H1 (cell line): ENCODE measurements at regions not wholly inside any gene's neighbourhood (a gene's known extent, or its start where the extent isn't known, plus 50 kb on each side); places are given as distances from the start of the nearest gene placed in this dataset.

Experiments
- CTCF ChIA-PET: fragments of 300-600 bp; sonication (Branson Sonifier 250); formaldehyde crosslinking; loops from one replicate; lab custom pipeline; 2021; ENCODE audit not compliant: partially characterized antibody; lab: Charles Lee
- POLR2A ChIA-PET: fragments of 300-600 bp; sonication (Branson Sonifier 250); formaldehyde crosslinking; loops from one replicate; lab custom pipeline; 2021; ENCODE audit warnings: inconsistent platforms; ENCODE audit not compliant: partially characterized antibody; lab: Charles Lee
- DNase-seq, 2 experiments: peaks; one replicate each; pipeline versions ENCODE4 v3.0.0 to v3.0.0-alpha.2; 2010 to 2022; ENCODE audit warnings: low spot score in 2 of 2, low read depth in 1 of 2, mixed read lengths in 1 of 2
- FAIRE-seq: peaks from 2 replicates; lab custom pipeline; 2011; peaks lifted over from hg19 to GRCh38; lab: Jason Lieb, UNC
- H2AFZ ChIP-seq: 2 replicates; pipeline ENCODE4 v1.8.1; 2012; ENCODE audit warnings: low read length, inconsistent platforms
- H2AK5ac ChIP-seq: 2 replicates; pipeline ENCODE4 v1.6.1; 2013; ENCODE audit warnings: low read depth, low read length
- H2BK120ac ChIP-seq: replicated peaks from 2 replicates; pipeline ENCODE3; 2013; ENCODE audit warnings: low read depth, low read length, inconsistent platforms
- H2BK12ac ChIP-seq: 2 replicates; pipeline ENCODE4 v1.6.1; 2013; ENCODE audit warnings: low read depth, low read length
- H2BK15ac ChIP-seq: 2 replicates; pipeline ENCODE4 v1.6.1; 2013; ENCODE audit warnings: low read length
- H2BK20ac ChIP-seq: 2 replicates; pipeline ENCODE4 v1.6.1; 2013; ENCODE audit warnings: low read length
- H2BK5ac ChIP-seq: 2 replicates; pipeline ENCODE4 v1.6.1; 2013; ENCODE audit warnings: low read depth, low read length
- H3K14ac ChIP-seq: 2 replicates; pipeline ENCODE4 v1.6.1; 2013; ENCODE audit warnings: inconsistent platforms; ENCODE audit not compliant: insufficient read length
- H3K18ac ChIP-seq: 2 replicates; pipeline ENCODE4 v1.6.1; 2013; ENCODE audit warnings: low read length; ENCODE audit errors: extremely low read depth
- H3K23ac ChIP-seq: 2 replicates; pipeline ENCODE4 v1.6.1; 2013; ENCODE audit warnings: inconsistent platforms; ENCODE audit not compliant: insufficient read length
- H3K23me2 ChIP-seq: 2 replicates; pipeline ENCODE4 v1.6.1; 2013; ENCODE audit warnings: low read depth, low read length
- H3K27ac ChIP-seq: 2 replicates; pipeline ENCODE4 v1.6.1; 2011; ENCODE audit warnings: low read depth, low read length, inconsistent platforms
- H3K27me3 ChIP-seq, 4 experiments: replicated peaks in 1 of 4; 1 replicate in 1 of 4; 2 replicates in 3 of 4; pipeline versions ENCODE4 v1.6.1 to v1.8.1; 2011 to 2013; ENCODE audit warnings: low read length in 3 of 4, mild to moderate bottlenecking in 3 of 4, inconsistent platforms in 2 of 4, mixed read lengths in 2 of 4, moderate library complexity in 1 of 4; ENCODE audit not compliant: control insufficient read depth in 3 of 4, insufficient read depth in 3 of 4; ENCODE audit errors: extremely low read depth in 1 of 4
- H3K36me3 ChIP-seq, 4 experiments: 2 replicates each; pipeline versions ENCODE4 v1.6.1 to v1.8.1; 2011 to 2013; ENCODE audit warnings: mild to moderate bottlenecking in 4 of 4, low read length in 3 of 4, moderate library complexity in 2 of 4, control low read depth in 1 of 4, inconsistent platforms in 1 of 4; ENCODE audit not compliant: insufficient read depth in 4 of 4, control insufficient read depth in 2 of 4
- H3K4ac ChIP-seq: replicated peaks from 2 replicates; pipeline ENCODE3; 2013; ENCODE audit warnings: low read length, low read depth, mixed read lengths, inconsistent platforms; ENCODE audit not compliant: insufficient read length
- H3K4me1 ChIP-seq, 4 experiments: replicated peaks in 1 of 4; 1 replicate in 1 of 4; 2 replicates in 3 of 4; pipeline versions ENCODE4 v1.6.1 to v1.8.1; 2011 to 2013; ENCODE audit warnings: low read length in 3 of 4, inconsistent platforms in 2 of 4, mixed read lengths in 1 of 4; ENCODE audit not compliant: insufficient read depth in 4 of 4, control insufficient read depth in 3 of 4
- H3K4me2 ChIP-seq, 2 experiments: 2 replicates each; pipeline versions ENCODE4 v1.6.1 to v1.8.1; 2011 to 2013; ENCODE audit warnings: low read depth in 2 of 2, low read length in 2 of 2, control low read depth in 1 of 2, inconsistent platforms in 1 of 2, mild to moderate bottlenecking in 1 of 2; ENCODE audit not compliant: insufficient read depth in 1 of 2
- H3K4me3 ChIP-seq, 4 experiments: fragments of 200-600, 300-600 bp in 1 of 4; sonication (generic), shearing (Covaris generic), sonication (Bioruptor Twin) in 1 of 4; 2 replicates each; pipeline versions ENCODE4 v1.5.1 to v1.8.1; 2011 to 2016; ENCODE audit warnings: low read length in 4 of 4, low read depth in 3 of 4, control low read depth in 2 of 4, inconsistent platforms in 2 of 4, mild to moderate bottlenecking in 2 of 4, mixed read lengths in 1 of 4, moderate library complexity in 1 of 4; ENCODE audit not compliant: insufficient read depth in 2 of 4; ENCODE audit errors: extremely low read depth in 1 of 4
- H3K56ac ChIP-seq: replicated peaks from 2 replicates; pipeline ENCODE3; 2013; ENCODE audit warnings: low read depth, mild to moderate bottlenecking, mixed read lengths, low read length, inconsistent platforms; ENCODE audit not compliant: insufficient read length
- H3K79me1 ChIP-seq: 2 replicates; pipeline ENCODE4 v1.6.1; 2013; ENCODE audit warnings: low read depth, low read length, control low read depth
- H3K79me2 ChIP-seq, 2 experiments: 2 replicates each; pipeline versions ENCODE4 v1.6.1 to v1.8.1; 2012 to 2013; ENCODE audit warnings: low read length in 2 of 2, mild to moderate bottlenecking in 2 of 2, inconsistent platforms in 1 of 2; ENCODE audit not compliant: insufficient read depth in 2 of 2, control insufficient read depth in 1 of 2
- H3K9ac ChIP-seq, 4 experiments: replicated peaks in 1 of 4; 1 replicate in 1 of 4; 2 replicates in 3 of 4; pipeline versions ENCODE4 v1.6.1 to v1.8.1; 2011 to 2013; ENCODE audit warnings: low read depth in 3 of 4, low read length in 3 of 4, control low read depth in 2 of 4, mild to moderate bottlenecking in 2 of 4, moderate library complexity in 2 of 4, inconsistent platforms in 1 of 4; ENCODE audit errors: extremely low read depth in 1 of 4
- H3K9me3 ChIP-seq, 2 experiments: 2 replicates each; pipeline versions ENCODE4 v1.6.1 to v1.8.1; 2012 to 2013; ENCODE audit warnings: mild to moderate bottlenecking in 2 of 2, moderate library complexity in 2 of 2, control low read depth in 1 of 2, inconsistent platforms in 1 of 2, low read depth in 1 of 2, low read length in 1 of 2, mixed read lengths in 1 of 2; ENCODE audit not compliant: insufficient read depth in 2 of 2
- H4K20me1 ChIP-seq, 2 experiments: replicated peaks in 1 of 2; 2 replicates each; pipeline versions ENCODE3 to v1.8.1; 2011 to 2013; ENCODE audit warnings: inconsistent platforms in 2 of 2, low read length in 2 of 2, mild to moderate bottlenecking in 1 of 2; ENCODE audit not compliant: insufficient read depth in 2 of 2, control insufficient read depth in 1 of 2
- H4K5ac ChIP-seq: 2 replicates; pipeline ENCODE4 v1.6.1; 2013; ENCODE audit warnings: low read length, low read depth, mixed read lengths, inconsistent platforms; ENCODE audit not compliant: insufficient read length
- H4K8ac ChIP-seq: 2 replicates; pipeline ENCODE4 v1.8.0; 2013; ENCODE audit warnings: mild to moderate bottlenecking, moderate library complexity, low read length, inconsistent platforms; ENCODE audit not compliant: insufficient read depth; ENCODE audit errors: extremely low read depth
- H4K91ac ChIP-seq: replicated peaks from 2 replicates; pipeline ENCODE3; 2013; ENCODE audit warnings: low read length, mixed read lengths, inconsistent platforms; ENCODE audit not compliant: insufficient read length
- ASH2L ChIP-seq: fragments of 200-600, 300-600 bp; sonication (generic); IDR thresholded peaks from one replicate; pipeline ENCODE4 v1.7.1; 2017; ENCODE audit warnings: low read length
- FOSL1 ChIP-seq: IDR thresholded peaks from 2 replicates; pipeline ENCODE4 v1.6.1; 2011; ENCODE audit warnings: mild to moderate bottlenecking, low read depth, low read length, moderate library complexity; ENCODE audit not compliant: insufficient read depth
- HDAC2 ChIP-seq, 2 experiments: fragments of 300-600 bp in 1 of 2; sonication (generic) in 1 of 2; IDR thresholded peaks; 2 replicates each; pipeline ENCODE4 v1.6.1; 2011 to 2012; ENCODE audit warnings: low read depth in 2 of 2, low read length in 2 of 2, mild to moderate bottlenecking in 2 of 2, moderate library complexity in 2 of 2, borderline replicate concordance in 1 of 2, inconsistent platforms in 1 of 2
- MAFK ChIP-seq: IDR thresholded peaks from 2 replicates; pipeline ENCODE4 v1.6.1; 2012; ENCODE audit warnings: low read depth, mild to moderate bottlenecking, improper control_type of control experiment, low read length
- RBBP5 ChIP-seq: IDR thresholded peaks from 2 replicates; pipeline ENCODE4 v1.7.1; 2012; ENCODE audit warnings: low read depth, mild to moderate bottlenecking, inconsistent platforms, low read length, moderate library complexity, borderline replicate concordance
- TAF7 ChIP-seq: optimal IDR thresholded peaks from 2 replicates; pipeline ENCODE3; 2011; ENCODE audit warnings: low read depth, mild to moderate bottlenecking, inconsistent platforms, low read length, moderate library complexity, borderline replicate concordance
- WGBS, 2 experiments: shearing (Covaris generic) in 1 of 2; methylation state at CpG; one replicate each; pipeline versions ENCODE4 v1.1.6 to v1.1.7; 2013 to 2015; ENCODE audit warnings: low lambda C conversion rate in 2 of 2, mixed read lengths in 2 of 2, inconsistent platforms in 1 of 2, low coverage in 1 of 2, missing lambda C conversion rate in 1 of 2; ENCODE audit not compliant: insufficient replicate concordance in 2 of 2, insufficient coverage in 1 of 2, insufficient read length in 1 of 2; ENCODE audit errors: extremely low coverage in 1 of 2, missing lambda C conversion rate in 1 of 2; 5-methylcytosine and 5-hydroxymethylcytosine counted together

DNA sequence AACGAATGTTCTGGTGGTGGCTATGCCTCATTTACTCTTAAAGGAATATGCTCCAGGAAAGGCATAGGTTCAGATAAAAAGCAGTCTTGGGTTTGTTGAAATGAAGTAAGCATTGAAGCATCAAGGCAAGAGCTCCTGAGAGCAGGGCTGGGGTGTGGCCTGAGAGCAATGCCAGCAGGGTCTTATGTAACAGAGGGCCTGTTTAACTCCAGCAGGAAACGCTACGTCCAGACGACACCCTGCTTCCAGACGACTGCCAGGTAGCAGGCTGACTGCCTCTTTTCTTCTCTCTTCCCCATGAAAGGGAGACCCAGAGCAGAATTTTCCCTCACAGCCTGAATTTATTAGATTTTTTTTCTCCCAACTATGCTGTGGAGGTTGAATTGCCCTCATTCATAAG lies 127.2 kb upstream of the SLC5A12 start:
- Histone ChIP-seq H2BK12ac (no peak overlapping the region), H3K4me3 (no peak overlapping the region), H3K79me2 (no peaks in the 10 kb centered on the region), H3K14ac (no peak overlapping the region), H2BK120ac (no peak overlapping the region), H3K9me3 (no peaks in the 10 kb centered on the region)
- CTCF ChIA-PET = interaction anchor here (0.6 to 1.4 kb wide), 4 partner anchors 42 to 1161 kb away, joined by 3 to 5 read pairs (median 3); no protein-coding TSS in a partner anchor
- 92% methylated on average over 5 of the region's 5 CpGs; no CpG with 5 or more reads in 1 of the 2 experiments for WGBS, 2 experiments
- TF ChIP-seq MAFK (no peak), RBBP5 (no peak), FOSL1 (no peak), ASH2L (no peak), HDAC2 (IDR thresholded peaks at IDR 0.05; ENCODE audit: borderline replicate concordance in 1 of 2, low read depth in 2 of 2, low read length in 2 of 2) (no peak), TAF7 (no peak)
- TF ChIP-seq, all 59 proteins: peak for 0
- Histone ChIP-seq H4K8ac (no peak overlapping the region), H2BK20ac (no peak overlapping the region), H2AFZ (no peak overlapping the region), H3K79me1 (no peaks in the 10 kb centered on the region), H4K20me1 (no peaks in the 10 kb centered on the region), H2BK15ac (no peak overlapping the region), H2BK5ac (no peak overlapping the region), H3K9ac (no peak overlapping the region), H3K4ac (no peak overlapping the region), H3K23ac (no peak overlapping the region), H3K27me3 (no peaks in the 10 kb centered on the region), H3K36me3 (no peaks in the 10 kb centered on the region), H4K91ac (no peak overlapping the region), H3K23me2 (no peaks in the 10 kb centered on the region; the same call in 1 of the 2 replicates), H3K18ac (no peak overlapping the region), H3K27ac (no peak overlapping the region), H3K4me1 (no peaks in the 10 kb centered on the region), H3K56ac (no peak overlapping the region), H2AK5ac (no peak overlapping the region), H4K5ac (no peak overlapping the region), H3K4me2 (no peak overlapping the region)
- POLR2A ChIA-PET = interaction anchor here (0.6 kb wide), 1 partner anchor 1031 kb away, joined by 3 read pairs; no protein-coding TSS in a partner anchor
- FAIRE-seq (no peak), DNase-seq (no peak)
